ENCODE measurements at regions not wholly inside any gene's neighbourhood (a gene's known extent, or its start where the extent isn't known, plus 50 kb on each side); places are given as distances from the start of the nearest gene placed in this dataset.
"Not testable (repeated sequence)": the region's sequence is repeated elsewhere in the genome, so short reads cannot be mapped to it uniquely, and the experiment has no call there.

DNA sequence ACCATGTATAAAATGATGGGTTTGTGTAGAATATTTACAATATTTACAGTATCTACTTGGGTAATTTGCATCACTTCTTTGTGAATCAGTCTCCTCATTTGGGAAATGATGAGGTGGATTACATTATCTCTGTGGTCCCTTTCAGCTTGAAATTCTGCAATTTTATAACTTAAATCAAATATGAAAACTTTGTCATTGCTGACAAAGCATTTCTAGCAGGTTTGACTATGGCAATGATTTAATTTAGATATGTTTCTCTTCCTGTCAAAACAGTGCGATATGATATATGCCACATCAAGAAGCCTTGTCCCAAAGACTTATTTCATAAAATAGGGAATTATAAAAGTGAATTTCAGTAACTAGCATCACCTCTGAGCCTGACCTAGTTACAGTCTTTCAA lies 315.8 kb upstream of the MEIS2 start:
- DNase-seq (ENCODE audit: low spot score): no peak

DNA sequence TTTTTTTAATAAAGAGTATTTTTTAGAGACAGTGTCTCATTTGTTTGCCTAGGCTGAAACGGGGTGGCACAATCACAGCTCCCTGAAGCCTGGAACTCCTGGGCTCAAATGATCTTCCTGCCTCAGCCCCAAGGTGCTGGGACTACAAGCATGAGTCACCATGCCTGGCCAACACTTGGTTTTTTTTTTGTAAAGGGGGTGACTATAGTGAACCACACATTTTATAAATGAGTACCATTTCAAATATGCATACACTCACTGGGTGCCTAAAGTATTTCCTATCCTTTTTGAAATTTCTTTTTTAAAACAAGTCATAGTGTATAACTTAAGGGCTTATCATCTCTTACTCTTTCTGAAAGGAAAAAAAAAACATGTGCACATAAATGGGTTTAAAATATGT lies 325.2 kb upstream of the MEIS2 start:
- no peak for DNase-seq (ENCODE audit: low spot score)

DNA sequence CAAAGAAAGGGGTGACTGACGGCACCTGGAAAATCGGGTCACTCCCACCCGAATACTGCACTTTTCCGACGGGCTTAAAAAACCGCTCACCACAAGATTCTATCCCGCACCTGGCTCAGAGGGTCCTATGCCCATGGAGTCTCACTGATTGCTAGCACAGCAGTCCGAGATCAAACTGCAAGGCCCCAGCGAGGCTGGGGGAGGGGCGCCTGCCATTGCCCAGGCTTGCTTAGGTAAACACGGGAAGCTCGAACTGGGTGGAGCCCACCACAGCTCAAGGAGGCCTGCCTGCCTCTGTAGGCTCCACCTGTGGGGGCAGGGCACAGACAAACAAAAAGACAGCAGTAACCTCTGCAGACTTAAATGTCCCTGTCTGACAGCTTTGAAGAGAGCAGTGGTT lies 327.0 kb upstream of the MEIS2 start:
- DNase-seq (ENCODE audit: low spot score): not testable (repeated sequence)

DNA sequence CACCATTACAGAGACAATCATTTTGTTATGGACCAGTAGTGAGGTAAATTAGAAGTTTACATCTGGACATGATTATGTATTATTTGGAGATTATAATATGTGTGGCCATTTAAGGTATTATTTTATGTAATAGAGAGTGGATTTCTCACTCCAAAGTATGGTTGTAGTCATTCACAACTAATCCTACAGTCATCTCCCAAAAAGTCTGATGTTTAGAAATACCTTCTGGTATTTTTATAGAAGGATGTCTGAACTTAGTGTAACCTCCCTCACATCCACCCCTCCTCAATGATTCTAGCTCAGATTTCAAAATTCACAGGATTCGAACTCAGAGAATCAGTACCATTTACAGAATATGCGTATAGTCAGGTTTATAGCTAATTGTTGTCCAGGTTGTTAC lies 346.6 kb upstream of the MEIS2 start:
- DNase-seq (ENCODE audit: low spot score): no peak

DNA sequence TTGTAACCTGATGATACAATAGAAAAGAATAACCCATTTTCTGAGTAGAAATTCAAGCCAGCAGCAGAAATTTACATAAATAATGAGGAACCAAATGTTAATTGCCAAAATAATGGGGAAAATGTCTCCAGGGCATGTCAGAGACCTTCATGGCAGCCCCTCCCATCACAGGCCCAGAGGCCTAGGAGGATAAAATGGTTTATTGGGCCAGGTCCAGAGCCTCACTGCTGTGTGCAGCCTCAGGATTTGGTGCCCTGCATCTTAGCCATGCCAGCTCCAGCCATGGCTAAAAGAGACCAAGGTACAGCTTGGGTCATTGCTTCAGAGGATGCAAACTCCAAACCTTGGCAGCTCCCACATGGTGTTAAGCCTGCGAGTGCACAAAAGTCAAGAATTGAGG lies 352.1 kb upstream of the MEIS2 start:
- no peak for DNase-seq (ENCODE audit: low spot score)

DNA sequence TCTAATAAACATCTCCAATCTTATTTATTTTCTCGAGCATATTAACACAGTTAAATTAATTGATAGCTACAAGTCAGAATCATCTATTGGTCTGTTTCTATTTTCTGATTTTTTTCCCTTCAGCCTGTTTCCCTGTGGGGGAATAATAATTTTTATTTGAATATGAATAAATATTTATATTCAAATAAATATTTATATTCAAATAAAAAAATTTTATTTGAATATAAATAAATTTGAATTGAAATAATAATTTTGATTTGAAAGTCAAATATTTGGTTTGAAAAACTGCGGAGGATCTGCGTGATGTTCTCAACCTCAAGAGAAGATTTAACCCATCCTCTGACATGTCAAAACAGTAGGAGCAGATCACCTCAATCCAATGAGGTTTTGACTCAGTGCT lies 380.1 kb upstream of the MEIS2 start:
- DNase-seq (ENCODE audit: low spot score): no peak

DNA sequence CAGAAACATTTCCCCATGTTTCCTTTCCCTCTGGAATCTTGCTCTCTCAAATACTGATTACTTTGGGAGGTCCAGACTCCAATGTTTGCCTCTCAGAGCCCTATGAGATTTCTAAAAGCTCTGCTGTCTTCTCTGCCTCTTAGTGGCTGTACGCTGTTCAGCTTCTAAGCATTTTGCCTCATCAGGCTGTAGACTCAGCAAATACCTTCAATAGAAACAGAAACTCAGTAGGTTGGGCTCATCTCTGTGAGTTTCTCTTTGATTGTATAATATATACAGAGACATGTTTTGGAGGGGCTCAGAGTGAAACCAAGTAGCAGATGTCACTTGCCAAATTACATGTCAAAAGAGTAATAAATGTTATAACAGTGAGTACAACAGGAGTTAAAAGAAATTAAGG lies 380.8 kb upstream of the MEIS2 start:
- DNase-seq (ENCODE audit: low spot score): no peak

DNA sequence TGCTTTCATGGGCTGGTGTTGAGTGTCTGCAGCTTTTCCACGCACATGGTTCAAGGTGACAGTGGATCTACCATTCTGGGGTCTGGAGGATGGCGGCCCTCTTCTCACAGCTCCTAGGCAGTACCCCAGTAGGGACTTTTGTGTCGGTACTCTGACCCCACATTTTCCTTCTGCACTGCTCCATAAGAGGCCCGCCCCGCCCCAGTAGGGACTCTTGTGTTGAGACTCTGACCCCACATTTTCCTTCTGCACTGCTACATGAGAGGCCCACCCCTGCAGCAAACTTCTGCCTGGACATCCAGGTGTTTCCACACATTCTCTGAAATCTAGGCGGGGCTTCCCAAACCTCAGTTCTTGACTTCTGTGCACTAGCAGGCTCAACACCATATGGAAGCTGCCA lies 383.4 kb upstream of the MEIS2 start:
- no peak for DNase-seq (ENCODE audit: low spot score)

DNA sequence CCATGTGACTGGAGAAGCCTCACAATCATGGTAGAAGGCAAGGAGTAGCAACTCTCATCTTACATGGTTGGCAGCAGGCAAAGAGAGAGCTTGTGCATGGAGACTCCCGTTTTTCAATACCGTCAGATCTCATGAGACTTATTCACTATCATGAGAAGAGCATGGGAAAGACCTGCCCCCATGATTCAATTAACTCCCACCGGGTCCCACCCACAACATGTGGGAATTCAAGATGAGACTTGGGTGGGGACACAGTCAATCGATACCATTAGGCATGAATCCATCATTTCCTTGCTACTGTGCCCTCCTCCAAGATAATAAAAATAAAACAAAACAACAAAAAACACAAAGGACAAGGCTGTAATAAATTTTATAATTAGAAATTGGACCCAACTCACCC lies 384.7 kb upstream of the MEIS2 start:
- no peak for DNase-seq (ENCODE audit: low spot score)

DNA sequence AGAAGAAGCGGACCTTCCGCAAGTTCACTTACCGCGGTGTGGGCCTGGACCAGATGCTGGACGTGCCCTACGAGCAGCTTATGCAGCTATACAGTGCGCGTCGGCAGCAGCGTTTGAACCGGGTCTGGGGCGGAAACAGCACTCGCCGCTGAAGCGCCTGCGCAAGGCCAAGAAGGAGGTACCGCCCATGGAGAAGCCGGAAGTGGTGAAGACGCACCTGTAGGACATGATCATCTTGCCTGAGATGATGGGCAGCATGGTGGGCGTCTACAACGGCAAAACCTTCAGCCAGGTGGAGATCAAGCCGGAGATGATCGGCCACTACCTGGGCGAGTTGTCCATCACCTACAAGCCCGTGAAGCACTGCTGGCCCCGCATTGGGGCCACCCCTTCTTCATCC lies 390.4 kb upstream of the MEIS2 start:
- no peak for DNase-seq (ENCODE audit: low spot score)

DNA sequence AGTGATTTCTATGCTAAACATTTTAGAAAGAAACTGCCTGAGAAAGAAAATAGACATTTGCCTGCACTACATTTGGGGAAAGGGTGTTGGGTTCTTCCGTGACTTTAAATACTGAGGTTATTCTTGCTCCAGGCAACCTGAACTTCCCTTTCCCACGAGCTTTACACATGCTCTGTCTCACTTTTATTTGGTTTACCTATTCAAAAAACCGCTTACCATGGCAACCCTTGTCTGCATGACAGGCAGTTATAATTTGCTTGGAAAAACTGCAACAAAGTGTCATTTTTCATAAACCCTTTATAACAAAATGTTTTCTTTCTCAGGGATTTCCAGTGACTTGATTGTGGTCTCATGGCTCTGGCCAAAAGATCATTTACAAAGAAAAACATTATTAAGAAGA lies 416.3 kb upstream of the MEIS2 start:
- no peak for DNase-seq (ENCODE audit: low spot score)

DNA sequence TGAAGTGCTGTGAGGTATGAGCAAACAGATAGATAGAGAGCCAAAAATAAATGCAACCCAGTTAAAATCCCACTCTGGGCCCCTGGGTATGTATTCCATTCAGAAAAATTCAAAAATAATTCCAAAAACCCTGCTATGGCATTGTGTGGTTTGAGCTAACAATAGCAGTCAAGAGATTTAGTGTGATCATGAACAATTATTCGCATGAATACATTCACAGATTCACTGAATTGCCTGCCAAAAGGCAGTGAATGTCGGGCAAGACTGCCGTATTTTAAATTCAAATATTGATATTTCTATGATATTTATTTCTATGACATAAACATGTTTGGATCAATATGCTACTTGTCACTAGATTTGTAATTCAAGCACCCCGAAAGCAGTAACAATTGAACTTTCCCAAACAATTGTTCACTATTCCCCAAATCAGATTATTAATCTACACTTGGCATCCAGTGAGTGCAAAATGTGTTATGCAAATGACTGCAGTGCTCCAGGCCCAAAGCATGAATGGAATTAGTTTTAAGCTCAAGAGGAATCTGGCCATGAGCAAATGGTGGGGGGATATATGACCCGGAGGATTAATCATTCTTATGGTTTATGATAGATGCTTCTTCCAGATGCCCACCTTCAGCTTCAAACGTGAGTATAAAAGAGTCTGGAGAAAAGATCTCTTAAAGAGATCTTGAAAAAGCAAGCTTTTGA lies 417.0 kb upstream of the MEIS2 start:
- no peak for DNase-seq (ENCODE audit: low spot score)

DNA sequence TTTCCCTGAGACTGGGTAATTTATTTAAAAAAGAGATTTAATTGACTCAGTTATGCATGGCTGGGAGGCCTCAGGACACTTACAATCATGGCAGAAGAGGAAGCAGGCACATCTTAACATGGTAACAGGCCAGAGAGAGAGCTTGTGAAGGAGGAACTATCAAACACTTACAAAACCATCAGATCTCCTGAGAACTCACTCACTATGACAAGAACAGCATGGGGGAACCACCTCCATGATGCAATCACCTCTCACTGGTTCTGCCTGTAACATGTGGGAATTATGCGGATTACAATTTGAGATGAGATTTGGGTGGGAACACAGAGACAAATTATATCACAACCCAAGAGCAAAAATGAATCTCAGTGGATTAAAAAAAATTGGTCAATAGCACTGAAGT lies 416.0 kb upstream of the TMCO5A start:
- no peak for DNase-seq (ENCODE audit: low spot score)

DNA sequence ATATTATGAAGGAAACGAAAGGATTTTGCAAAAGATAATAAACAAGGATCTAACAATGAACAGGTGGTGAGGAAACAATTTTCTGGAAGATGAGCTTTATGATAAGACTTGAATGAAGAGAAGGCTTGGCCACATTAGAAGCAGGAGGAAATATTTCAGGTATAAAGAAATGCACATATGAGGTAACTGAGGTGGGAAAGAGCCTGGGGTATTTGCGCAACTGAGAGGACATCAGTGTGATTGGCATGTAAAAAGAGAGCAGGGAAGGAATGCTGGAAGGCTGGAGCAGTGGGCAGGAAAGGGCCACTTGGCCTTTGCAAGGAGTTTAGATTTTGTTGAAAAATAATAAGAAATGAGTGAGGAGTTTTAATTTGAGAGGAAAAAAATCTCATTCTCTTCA lies 414.4 kb upstream of the TMCO5A start:
- no peak for DNase-seq (ENCODE audit: low spot score)

DNA sequence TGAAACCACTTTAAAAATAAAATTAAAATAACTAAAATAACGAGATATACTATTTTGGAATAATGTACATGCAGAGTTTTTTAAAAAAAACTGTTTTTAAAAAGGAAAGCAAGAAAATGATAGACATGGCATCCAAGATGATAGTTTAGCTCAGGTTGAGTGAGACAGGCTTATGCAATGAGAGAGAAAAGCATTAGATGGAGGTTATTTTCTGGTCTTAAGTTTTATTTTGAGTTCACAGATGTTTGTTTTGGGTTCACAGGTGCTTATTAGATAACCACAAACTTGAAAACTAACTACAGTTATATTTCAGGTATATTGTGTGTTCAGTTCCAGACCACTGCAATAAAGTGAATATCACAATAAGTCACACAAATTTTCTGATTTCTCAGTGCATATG lies 413.6 kb upstream of the TMCO5A start:
- no peak for DNase-seq (ENCODE audit: low spot score)

DNA sequence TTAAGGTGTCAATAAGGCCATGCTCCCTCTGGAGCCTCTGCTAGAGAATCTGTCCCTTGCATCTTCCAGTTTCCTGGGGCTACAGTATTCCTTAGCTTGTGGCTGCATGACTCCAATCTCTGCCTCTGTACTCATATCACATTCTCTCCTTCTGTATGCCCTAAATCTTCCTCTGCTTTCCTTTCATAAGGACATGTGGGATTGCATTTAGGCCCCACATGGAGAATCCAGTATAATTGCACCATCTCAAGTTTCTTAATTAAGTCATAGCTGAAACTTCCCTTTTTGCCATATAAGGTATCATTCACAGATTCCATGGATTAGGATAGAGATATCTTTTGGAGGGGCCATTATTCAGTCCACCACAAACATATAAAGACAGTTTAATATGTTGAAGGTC lies 409.8 kb upstream of the TMCO5A start:
- DNase-seq (ENCODE audit: low spot score): no peak

DNA sequence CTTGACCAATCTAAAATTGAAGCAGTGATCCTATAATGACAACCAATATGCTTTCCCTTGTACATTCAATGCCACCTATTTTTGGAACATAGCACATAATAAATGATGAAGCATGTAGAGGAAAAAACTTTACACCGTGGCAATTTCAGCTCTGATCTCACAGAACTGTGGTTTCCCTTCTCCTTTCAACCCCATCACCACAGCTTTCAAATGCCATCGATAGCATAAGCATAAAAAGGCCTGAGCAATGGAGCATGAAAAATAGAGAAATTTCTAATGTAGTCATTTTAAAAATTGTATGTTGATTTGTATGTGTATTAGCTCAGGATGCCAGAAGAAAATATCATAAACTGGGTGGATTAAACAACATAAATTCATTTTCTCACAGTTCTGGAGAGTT lies 406.0 kb upstream of the TMCO5A start:
- peak; percentile 2 for DNase-seq (ENCODE audit: low spot score)

DNA sequence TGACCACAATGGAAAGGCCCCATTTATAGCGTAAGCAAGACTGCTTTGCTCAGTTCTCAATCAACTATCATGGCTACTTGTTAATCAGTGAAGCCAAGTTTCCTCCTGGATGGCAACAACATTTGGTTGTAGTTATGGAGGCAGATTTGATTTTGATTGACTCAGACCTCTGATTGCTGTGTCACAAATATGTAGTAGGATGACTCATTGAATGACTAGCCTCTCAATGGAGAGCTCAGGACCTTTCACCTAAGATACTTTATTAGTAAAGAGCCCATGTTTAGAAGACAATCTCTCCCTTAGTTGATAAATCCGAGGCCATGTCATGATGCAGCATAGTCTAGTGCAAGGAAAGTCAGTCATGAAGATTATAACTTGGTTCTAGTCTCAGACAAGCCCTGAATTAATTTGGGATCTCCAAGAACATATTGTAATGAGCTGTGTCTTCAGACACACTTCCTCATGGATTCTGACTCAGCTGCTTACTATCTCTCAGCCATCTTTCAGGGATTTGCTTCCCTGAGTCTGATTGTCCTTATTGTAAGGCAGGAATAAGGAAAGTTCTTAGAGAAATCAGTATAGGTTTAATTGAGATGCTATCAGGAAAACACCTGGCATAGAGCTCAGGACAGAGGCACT lies 397.4 kb upstream of the TMCO5A start:
- no peak for DNase-seq (ENCODE audit: low spot score)

DNA sequence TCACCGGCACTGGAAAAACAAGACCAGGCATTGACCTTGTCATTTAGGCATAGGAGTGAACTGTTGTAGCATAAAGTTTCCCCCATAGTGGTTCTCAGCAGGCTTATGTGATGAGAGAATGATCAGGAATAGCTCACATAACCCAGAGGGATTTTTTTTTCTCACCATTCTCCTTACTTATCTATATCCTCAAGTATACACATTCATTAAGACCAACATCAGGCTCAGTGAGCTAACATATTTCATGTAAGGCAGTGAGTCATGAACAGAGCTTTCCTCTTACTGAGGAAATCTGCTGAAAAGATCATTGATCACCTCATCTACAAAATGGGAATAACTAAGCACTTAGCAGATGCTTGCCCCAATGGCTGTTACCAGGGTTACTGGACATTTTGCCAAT lies 396.6 kb upstream of the TMCO5A start:
- no peak for DNase-seq (ENCODE audit: low spot score)

DNA sequence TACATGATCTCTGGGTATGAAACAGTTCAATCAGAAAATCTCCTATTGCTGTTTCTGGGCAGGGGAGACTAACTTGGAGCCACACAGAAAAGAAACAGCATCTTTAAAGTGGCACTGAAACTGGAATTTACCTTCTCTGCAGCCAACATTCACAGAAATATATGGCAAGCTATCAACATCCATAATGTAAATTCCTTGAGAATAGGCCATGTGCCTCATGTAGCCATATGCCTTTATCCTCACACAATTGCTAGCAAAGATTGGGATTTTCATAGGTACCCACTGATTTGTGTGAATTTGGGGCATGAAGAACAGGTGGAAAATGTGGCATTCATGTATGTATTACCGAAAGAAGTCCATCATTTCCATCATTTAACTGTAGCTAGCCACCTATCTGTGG lies 386.3 kb upstream of the TMCO5A start:
- DNase-seq (ENCODE audit: low spot score): no peak

DNA sequence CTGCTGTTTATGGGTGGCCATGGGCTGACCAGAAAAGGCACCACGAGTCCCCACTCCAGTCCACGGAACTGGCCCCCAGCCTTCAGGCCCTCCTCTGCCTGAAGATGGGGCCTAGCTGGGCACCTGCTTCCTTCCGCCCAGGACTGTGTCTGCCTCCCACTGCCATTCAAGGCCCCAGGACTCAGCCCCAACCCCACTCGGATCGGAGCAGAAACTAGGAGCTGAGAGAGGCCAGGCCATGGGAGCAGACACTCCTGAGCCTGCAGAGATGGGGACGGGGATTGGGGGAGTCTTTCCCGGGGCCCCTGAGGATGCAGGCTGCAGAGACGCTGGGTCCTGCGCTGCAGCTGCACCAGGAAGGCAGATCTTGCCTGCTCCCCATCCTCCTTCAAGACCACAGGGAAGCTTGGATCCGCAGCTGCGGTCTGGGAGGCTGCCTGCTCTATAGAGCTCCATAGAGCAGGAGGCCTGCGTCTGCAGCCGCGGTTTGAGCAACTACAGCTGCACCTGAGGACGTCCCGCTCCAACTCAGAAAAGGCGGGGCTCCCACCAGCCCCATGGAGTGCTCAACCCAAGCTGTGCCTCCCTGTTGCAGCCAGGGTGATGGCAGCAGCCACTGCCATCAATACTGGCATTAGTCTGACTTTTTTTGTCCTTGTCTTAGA lies 383.9 kb upstream of the TMCO5A start:
- DNase-seq (ENCODE audit: low spot score): no peak

DNA sequence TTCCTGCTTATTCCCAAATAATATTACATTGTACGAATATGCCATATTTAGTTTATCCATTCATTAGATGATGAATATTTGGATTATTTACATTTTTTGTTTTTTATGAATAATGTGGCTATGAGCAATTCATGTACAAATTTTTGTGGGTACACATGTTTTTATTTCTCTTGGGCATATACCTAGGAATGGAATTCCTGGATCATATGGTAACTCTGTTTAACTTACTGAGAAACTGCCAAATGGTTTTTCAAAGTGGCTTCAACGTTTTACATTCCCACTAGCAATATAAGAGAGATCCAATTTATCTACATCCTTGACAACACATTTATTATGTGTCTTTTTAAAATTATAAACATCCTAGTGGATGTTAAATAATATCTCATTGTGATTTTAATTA lies 362.0 kb upstream of the TMCO5A start:
- no peak for DNase-seq (ENCODE audit: low spot score)

DNA sequence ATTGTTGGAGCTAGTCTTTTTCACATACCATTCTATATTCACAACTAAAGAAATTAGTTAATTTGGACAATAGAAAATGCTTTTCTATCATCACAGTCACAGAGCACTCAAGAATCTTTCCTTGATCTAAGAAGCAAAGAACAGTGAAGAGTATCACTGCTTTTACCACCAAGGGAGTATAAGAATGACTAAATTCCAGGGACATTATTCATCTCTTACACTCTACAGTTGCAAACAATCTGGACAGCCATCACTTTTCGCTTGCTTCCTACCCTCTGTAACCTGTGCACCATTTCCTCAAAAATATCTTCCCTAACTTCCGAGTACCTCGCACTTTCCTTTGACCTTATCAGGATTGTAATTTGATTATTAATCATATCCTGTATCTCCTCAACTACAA lies 359.5 kb upstream of the TMCO5A start:
- DNase-seq (ENCODE audit: low spot score): no peak

DNA sequence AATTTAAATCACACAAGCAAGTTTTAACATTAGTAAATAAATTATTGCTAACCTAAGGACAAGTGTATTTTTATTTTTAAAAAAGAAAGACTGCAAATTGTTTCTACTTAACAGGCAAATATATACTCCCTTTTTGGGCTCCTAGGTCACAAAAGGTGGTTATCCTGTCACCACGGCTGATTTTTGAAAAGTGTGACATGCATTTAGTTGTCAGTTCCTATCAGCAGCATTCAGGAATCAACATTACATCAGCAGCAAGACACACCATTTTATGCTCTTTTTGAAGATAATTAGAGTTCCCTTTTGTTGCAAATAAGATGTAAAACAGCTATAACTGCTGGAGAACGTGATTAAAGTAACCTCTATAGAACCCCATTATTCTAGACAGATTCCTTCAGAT lies 357.5 kb upstream of the TMCO5A start:
- no peak for DNase-seq (ENCODE audit: low spot score)

Data from NAMALWA (cell line).